Mesothelial cell of epicardium (in vitro differentiated cells): ENCODE measurements at regions not wholly inside any gene's neighbourhood (a gene's known extent, or its start where the extent isn't known, plus 50 kb on each side); places are given as distances from the start of the nearest gene placed in this dataset.

Experiments used
- DNase-seq, 2 experiments: peaks; one replicate each; pipeline ENCODE4 v3.0.0; 2021; ENCODE audit warnings: low spot score in 2 of 2; ENCODE audit not compliant: unreplicated experiment in 2 of 2
- H3K27ac Mint-ChIP-seq: 2 replicates; pipeline ENCODE4 v1.8.0; 2021; ENCODE audit warnings: mixed read lengths
- H3K27me3 Mint-ChIP-seq: 2 replicates; pipeline ENCODE4 v1.8.0; 2021; ENCODE audit warnings: low read depth, mixed read lengths
- H3K36me3 Mint-ChIP-seq: 2 replicates; pipeline ENCODE4 v1.8.0; 2021; ENCODE audit warnings: mixed read lengths
- H3K4me1 Mint-ChIP-seq: 2 replicates; pipeline ENCODE4 v1.8.0; 2021; ENCODE audit warnings: mixed read lengths
- H3K4me3 Mint-ChIP-seq: 2 replicates; pipeline ENCODE4 v1.8.0; 2021; ENCODE audit warnings: mild to moderate bottlenecking, moderate library complexity, mixed read lengths
- H3K9me3 Mint-ChIP-seq: 2 replicates; pipeline ENCODE4 v1.8.0; 2021; ENCODE audit warnings: mixed read lengths
- CTCF ChIP-seq: fragments of 200-600 bp; sonication (generic); IDR thresholded peaks from one replicate; pipeline ENCODE4 v1.5.0; 2021; ENCODE audit warnings: antibody characterized with exemption; ENCODE audit not compliant: unreplicated experiment

GRCh38 chr4:28082686-28083390, 1222.2 kb downstream of the STIM2 start:
- H3K36me3 Mint-ChIP-seq: no peaks in the 10 kb centered on the region
- H3K9me3 Mint-ChIP-seq: peaks cover 58% of the 10 kb centered on the region
- H3K27me3 Mint-ChIP-seq: no peaks in the 10 kb centered on the region
- DNase-seq: no peak
- no peak overlapping the region for H3K27ac Mint-ChIP-seq
- TF ChIP-seq CTCF: no peak
- no peaks in the 10 kb centered on the region for H3K4me1 Mint-ChIP-seq
- H3K4me3 Mint-ChIP-seq: no peak overlapping the region

- DNase-seq: no peak
- no peaks in the 10 kb centered on the region for H3K4me1 Mint-ChIP-seq
- no peaks in the 10 kb centered on the region for H3K9me3 Mint-ChIP-seq
- H3K27me3 Mint-ChIP-seq: peaks cover 2% of the 10 kb centered on the region
- H3K4me3 Mint-ChIP-seq: no peak overlapping the region
- no peak for TF ChIP-seq CTCF
- no peak overlapping the region for H3K27ac Mint-ChIP-seq
- no peaks in the 10 kb centered on the region for H3K36me3 Mint-ChIP-seq
These were observed 1232.0 kb downstream of the STIM2 start for GRCh38 chr4:28092610-28093009.

- H3K9me3 Mint-ChIP-seq: no peaks in the 10 kb centered on the region
- no peak overlapping the region for H3K27ac Mint-ChIP-seq
- no peak overlapping the region for H3K4me3 Mint-ChIP-seq
- H3K27me3 Mint-ChIP-seq: peaks cover 2% of the 10 kb centered on the region
- no peaks in the 10 kb centered on the region for H3K36me3 Mint-ChIP-seq
- no peak for DNase-seq
- H3K4me1 Mint-ChIP-seq: no peaks in the 10 kb centered on the region
- TF ChIP-seq CTCF: no peak
These were observed 1232.4 kb downstream of the STIM2 start for GRCh38 chr4:28093071-28093470.

GRCh38 chr4:28101583-28101982, 1240.9 kb downstream of the STIM2 start:
- Mint-ChIP-seq H3K27me3 (peaks cover 4% of the 10 kb centered on the region), H3K9me3 (no peaks in the 10 kb centered on the region), H3K4me3 (no peak overlapping the region), H3K36me3 (no peaks in the 10 kb centered on the region), H3K27ac (no peak overlapping the region), H3K4me1 (no peaks in the 10 kb centered on the region)
- TF ChIP-seq CTCF: no peak
- no peak for DNase-seq

- no peak for DNase-seq
- H3K27me3 Mint-ChIP-seq: peaks cover 4% of the 10 kb centered on the region
- H3K4me3 Mint-ChIP-seq: no peak overlapping the region
- no peaks in the 10 kb centered on the region for H3K9me3 Mint-ChIP-seq
- H3K36me3 Mint-ChIP-seq: no peaks in the 10 kb centered on the region
- H3K4me1 Mint-ChIP-seq: no peaks in the 10 kb centered on the region
- no peak overlapping the region for H3K27ac Mint-ChIP-seq
- TF ChIP-seq CTCF: no peak
These were observed 1244.7 kb downstream of the STIM2 start for GRCh38 chr4:28105271-28105859.
